ENCODE measurements at regions not wholly inside any gene's neighbourhood (a gene's known extent, or its start where the extent isn't known, plus 50 kb on each side); places are given as distances from the start of the nearest gene placed in this dataset.

- no peak for TF ChIP-seq CTCF (conservative IDR thresholded peaks at IDR 0.05)
- no peak for TF ChIP-seq ZFX (IDR thresholded peaks at IDR 0.05)
Measured at GRCh38 chr6:85255661-85256060, 194.2 kb upstream of the NT5E start.

Measured in C4-2B (cell line).